ENCODE measurements at regions not wholly inside any gene's neighbourhood (a gene's known extent, or its start where the extent isn't known, plus 50 kb on each side); places are given as distances from the start of the nearest gene placed in this dataset.

- POLR2A ChIA-PET, result no interaction called here
- Histone ChIP-seq H3K36me3 (ENCODE audit: control insufficient read depth in 1 of 2, insufficient read depth in 2 of 2, low read length in 2 of 2) (no peaks in the 10 kb centered on the region), H3K27ac (ENCODE audit: low read depth, low read length) (no peak overlapping the region), H3K79me2 (ENCODE audit: insufficient read depth, low read length) (no peaks in the 10 kb centered on the region), H3K4me1 (ENCODE audit: control insufficient read depth in 1 of 2, insufficient read depth in 2 of 2, low read length in 2 of 2) (no peaks in the 10 kb centered on the region), H3K9ac (ENCODE audit: low read length) (no peak overlapping the region), H4K20me1 (ENCODE audit: insufficient read depth) (no peaks in the 10 kb centered on the region), H3K4me2 (ENCODE audit: low read length) (no peak overlapping the region), H3K27me3 (ENCODE audit: insufficient read depth, low read length) (no peaks in the 10 kb centered on the region), H2AFZ (ENCODE audit: low read depth, low read length, poor library complexity, severe bottlenecking) (no peak overlapping the region), H3K9me2 (ENCODE audit: insufficient read depth) (no peaks in the 10 kb centered on the region), H3K4me3 (replicated peaks in 1 of 2; ENCODE audit: low read depth in 1 of 2, low read length in 2 of 2) (no peak overlapping the region), H3K9me3 (ENCODE audit: control insufficient read depth in 1 of 2, insufficient read depth in 1 of 2, low read depth in 1 of 2, low read length in 2 of 2) (no peaks in the 10 kb centered on the region)
- CTCF ChIA-PET, result no interaction called here
- ATAC-seq (no peak), DNase-seq (ENCODE audit: low read depth, low spot score) (no peak)
- TF ChIP-seq MAX (IDR thresholded peaks at IDR 0.05), result no peak
- no peak for TF ChIP-seq CBX3 (IDR thresholded peaks at IDR 0.05; ENCODE audit: low read depth)
- no peak for TF ChIP-seq RAD21 (IDR thresholded peaks at IDR 0.05; ENCODE audit: low read depth)
- no peak for TF ChIP-seq FOSL1 (IDR thresholded peaks at IDR 0.05; ENCODE audit: low read depth)
- TF ChIP-seq SRF (IDR thresholded peaks at IDR 0.05; ENCODE audit: low read depth), result no peak
- no peak for TF ChIP-seq EZH2 (IDR thresholded peaks at IDR 0.05)
- TF ChIP-seq SIN3A (IDR thresholded peaks at IDR 0.05; ENCODE audit: low read depth), result no peak
- no peak for TF ChIP-seq ZNF274 (IDR thresholded peaks at IDR 0.05; ENCODE audit: low read depth, low read length)
- no peak for TF ChIP-seq ZBTB33 (IDR thresholded peaks at IDR 0.05; ENCODE audit: extremely low read depth, insufficient replicate concordance, low read length)
- intact Hi-C loops (cut with micrococcal nuclease), result no loop called here
- no TSS peak for BruUV-seq (replicated peaks)
- RAD21 ChIA-PET (ENCODE audit: low non-redundant PET in 1 of 2, low total read pairs in 2 of 2, uncharacterized antibody in 2 of 2, unreplicated experiment in 2 of 2), result no interaction called here
These were observed 337.4 kb upstream of the LYPLAL1 start for GRCh38 chr1:218836264-218836663.

GRCh38 chr1:218837051-218837450, 336.6 kb upstream of the LYPLAL1 start:
- RAD21 ChIA-PET (ENCODE audit: low non-redundant PET in 1 of 2, low total read pairs in 2 of 2, uncharacterized antibody in 2 of 2, unreplicated experiment in 2 of 2), result no interaction called here
- POLR2A ChIA-PET, result no interaction called here
- H3K9me2 ChIP-seq (ENCODE audit: insufficient read depth), result no peaks in the 10 kb centered on the region
- BruUV-seq (replicated peaks), result no TSS peak
- no peaks in the 10 kb centered on the region for H4K20me1 ChIP-seq (ENCODE audit: insufficient read depth)
- no peak overlapping the region for H3K9ac ChIP-seq (ENCODE audit: low read length)
- H2AFZ ChIP-seq (ENCODE audit: low read depth, low read length, poor library complexity, severe bottlenecking), result peak overlapping the region; percentile 46
- no peak overlapping the region for H3K4me3 ChIP-seq (replicated peaks in 1 of 2; ENCODE audit: low read depth in 1 of 2, low read length in 2 of 2)
- H3K4me2 ChIP-seq (ENCODE audit: low read length), result no peak overlapping the region
- intact Hi-C loops (cut with micrococcal nuclease), result no loop called here
- H3K4me1 ChIP-seq (ENCODE audit: control insufficient read depth in 1 of 2, insufficient read depth in 2 of 2, low read length in 2 of 2), result no peaks in the 10 kb centered on the region
- no peaks in the 10 kb centered on the region for H3K79me2 ChIP-seq (ENCODE audit: insufficient read depth, low read length)
- ATAC-seq (no peak), DNase-seq (ENCODE audit: low read depth, low spot score) (no peak)
- TF ChIP-seq ELF1 (IDR thresholded peaks at IDR 0.05; ENCODE audit: borderline replicate concordance, low read depth) (no peak), CTCF (IDR thresholded peaks at IDR 0.05 in 2 of 3, conservative IDR thresholded peaks at IDR 0.05 in 1 of 3; ENCODE audit: borderline replicate concordance in 1 of 3, insufficient read depth in 1 of 3, low read depth in 2 of 3, low read length in 2 of 3) (no peak), SRF (IDR thresholded peaks at IDR 0.05; ENCODE audit: low read depth) (no peak), POLR2AphosphoS5 (IDR thresholded peaks at IDR 0.05; ENCODE audit: low read depth, low read length) (no peak), SIN3A (IDR thresholded peaks at IDR 0.05; ENCODE audit: low read depth) (no peak), EZH2phosphoT487 (IDR thresholded peaks at IDR 0.05; ENCODE audit: borderline replicate concordance) (no peak), FOSL1 (IDR thresholded peaks at IDR 0.05; ENCODE audit: low read depth) (no peak), CBX3 (IDR thresholded peaks at IDR 0.05; ENCODE audit: low read depth) (no peak), MAX (IDR thresholded peaks at IDR 0.05) (no peak), POLR2A (IDR thresholded peaks at IDR 0.05; ENCODE audit: borderline replicate concordance, extremely low read depth, insufficient read depth, insufficient read length) (no peak)
- no peaks in the 10 kb centered on the region for H3K9me3 ChIP-seq (ENCODE audit: control insufficient read depth in 1 of 2, insufficient read depth in 1 of 2, low read depth in 1 of 2, low read length in 2 of 2)
- CTCF ChIA-PET, result no interaction called here
- H3K27ac ChIP-seq (ENCODE audit: low read depth, low read length), result no peak overlapping the region
- no peaks in the 10 kb centered on the region for H3K36me3 ChIP-seq (ENCODE audit: control insufficient read depth in 1 of 2, insufficient read depth in 2 of 2, low read length in 2 of 2)
- H3K27me3 ChIP-seq (ENCODE audit: insufficient read depth, low read length), result no peaks in the 10 kb centered on the region
